Heart left ventricle (tissue), 13 donors: ENCODE measurements at regions not wholly inside any gene's neighbourhood (a gene's known extent, or its start where the extent isn't known, plus 50 kb on each side); places are given as distances from the start of the nearest gene placed in this dataset.
"Not testable (repeated sequence)": the region's sequence is repeated elsewhere in the genome, so short reads cannot be mapped to it uniquely, and the experiment has no call there.

Experiments used
- POLR2A ChIP-seq, 2 donors: fragments of 450-650 bp; IDR thresholded peaks; one replicate each; pipeline ENCODE4 v1.6.1; 2017; ENCODE audit warnings: antibody characterized with exemption in 2 of 2, mild to moderate bottlenecking in 2 of 2, moderate library complexity in 2 of 2
- TF ChIP-seq, protein P1 (sequence below), 12 donors: fragments of 200-600 bp; sonication (generic) in 4 of 12; IDR thresholded peaks; one replicate each; pipeline versions ENCODE4 v1.5.0 to v1.8.0; 2018 to 2022; ENCODE audit warnings: antibody characterized with exemption in 12 of 12, mild to moderate bottlenecking in 5 of 12
- donor health status: ischemic (EF 13 %, LVEDD 7.1; RV severe dilation, severe dysfunction).
- donor health status: DM: no; HTN: yes; CAD: no.
- donor health status: DM: no; HTN: no; CAD: no.
- donor health status: ischemic (EF 25% LVEDD 6.9; RV normal size, moderate dysfunction).
- donor health status: ischemic (EF 25% LVEDD 5.7; RV mildly dilated, moderate dysfunction).
- donor health status: ischemic (EF 35%, LVEDD 5.7; RV mildly dilated, moderate dysfunction).
- donor health status: nonischemic (EF 11% LVEDD 7.7; RV severe dilation, severe dysfunction).
- donor health status: DM: yes; HTN: yes; CAD: no.
- donor health status: PGD.
- donor health status: ischemic (EF 29% LVEDD 5.4; RV normal size, mild dysfunction).
- donor health status: nonischemic (EF 23%, LVEDD 6.1; RV moderate dilation, normal function).

DNA sequence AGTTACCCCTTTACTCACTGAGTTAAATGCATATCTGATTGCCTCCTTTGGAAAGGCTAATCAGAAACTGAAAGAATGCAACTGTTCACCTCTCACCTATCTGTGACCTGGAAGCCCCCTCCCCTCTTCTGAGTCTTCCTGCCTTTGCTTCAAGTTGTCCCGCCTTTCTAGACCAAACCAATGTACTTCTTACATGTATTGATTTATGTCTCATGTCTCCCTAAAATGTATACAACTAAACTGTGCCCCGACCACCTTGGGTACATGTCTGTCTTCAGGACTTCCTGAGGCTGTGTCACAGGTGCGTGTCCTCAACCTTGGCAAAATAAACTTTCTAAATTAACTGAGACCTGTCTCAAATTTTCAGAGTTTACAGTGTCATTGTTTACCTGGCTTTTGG lies 1167.2 kb downstream of the TAF11L14 start:
- not testable (repeated sequence) for TF ChIP-seq POLR2A (IDR thresholded peaks at IDR 0.05)
- TF ChIP-seq, protein P1, sequence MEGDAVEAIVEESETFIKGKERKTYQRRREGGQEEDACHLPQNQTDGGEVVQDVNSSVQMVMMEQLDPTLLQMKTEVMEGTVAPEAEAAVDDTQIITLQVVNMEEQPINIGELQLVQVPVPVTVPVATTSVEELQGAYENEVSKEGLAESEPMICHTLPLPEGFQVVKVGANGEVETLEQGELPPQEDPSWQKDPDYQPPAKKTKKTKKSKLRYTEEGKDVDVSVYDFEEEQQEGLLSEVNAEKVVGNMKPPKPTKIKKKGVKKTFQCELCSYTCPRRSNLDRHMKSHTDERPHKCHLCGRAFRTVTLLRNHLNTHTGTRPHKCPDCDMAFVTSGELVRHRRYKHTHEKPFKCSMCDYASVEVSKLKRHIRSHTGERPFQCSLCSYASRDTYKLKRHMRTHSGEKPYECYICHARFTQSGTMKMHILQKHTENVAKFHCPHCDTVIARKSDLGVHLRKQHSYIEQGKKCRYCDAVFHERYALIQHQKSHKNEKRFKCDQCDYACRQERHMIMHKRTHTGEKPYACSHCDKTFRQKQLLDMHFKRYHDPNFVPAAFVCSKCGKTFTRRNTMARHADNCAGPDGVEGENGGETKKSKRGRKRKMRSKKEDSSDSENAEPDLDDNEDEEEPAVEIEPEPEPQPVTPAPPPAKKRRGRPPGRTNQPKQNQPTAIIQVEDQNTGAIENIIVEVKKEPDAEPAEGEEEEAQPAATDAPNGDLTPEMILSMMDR (IDR thresholded peaks at IDR 0.05) = not testable (repeated sequence)
